Gastroesophageal sphincter (tissue), 3 donors: ENCODE measurements at regions not wholly inside any gene's neighbourhood (a gene's known extent, or its start where the extent isn't known, plus 50 kb on each side); places are given as distances from the start of the nearest gene placed in this dataset.

Experiments
- CTCF ChIP-seq, 4 experiments: fragments of 200-600 bp in 2 of 4; fragments of 450-650 bp in 2 of 4; sonication (generic) in 1 of 4; IDR thresholded peaks; one replicate each; pipeline ENCODE4 v1.5.1; 2017 to 2019; ENCODE audit warnings: antibody characterized with exemption in 4 of 4, mild to moderate bottlenecking in 2 of 4, moderate library complexity in 2 of 4
- POLR2A ChIP-seq, 2 donors: fragments of 450-650 bp; IDR thresholded peaks; one replicate each; pipeline ENCODE4 v1.6.1; 2017; ENCODE audit warnings: antibody characterized with exemption in 2 of 2, mild to moderate bottlenecking in 2 of 2, moderate library complexity in 1 of 2
- POLR2AphosphoS5 ChIP-seq: sonication (generic); formaldehyde crosslinking; IDR thresholded peaks from one replicate; pipeline ENCODE4 v1.6.1; 2017; ENCODE audit warnings: antibody characterized with exemption

GRCh38 chr2:107721586-107721985 is 105.1 kb upstream of the RGPD4 start:
- no peak for TF ChIP-seq POLR2A (IDR thresholded peaks at IDR 0.05)
- TF ChIP-seq CTCF (IDR thresholded peaks at IDR 0.05), result no peak
- TF ChIP-seq POLR2AphosphoS5, result no peak
